Endothelial cell of umbilical vein (primary cell): ENCODE measurements at regions not wholly inside any gene's neighbourhood (a gene's known extent, or its start where the extent isn't known, plus 50 kb on each side); places are given as distances from the start of the nearest gene placed in this dataset.

Experiments used
- BruUV-seq: library from RNA; stranded (reverse); fragments of 400-500 nt; replicated peaks from 2 replicates; lab custom pipeline; 2021; lab: Mats Ljungman, UMichigan
- CTCF ChIA-PET: fragments of 300-600, 350-600 bp; sonication (Branson Sonifier 250); formaldehyde crosslinking; loops from one replicate; lab custom pipeline; 2021; ENCODE audit warnings: antibody characterized with exemption, inconsistent platforms; lab: Charles Lee
- POLR2A ChIA-PET: fragments of 300-600, 350-600 bp; sonication (Branson Sonifier 250); formaldehyde crosslinking; loops from one replicate; lab custom pipeline; 2021; ENCODE audit warnings: antibody characterized with exemption, inconsistent platforms; lab: Charles Lee
- DNase-seq: peaks from one replicate; pipeline ENCODE4 v3.0.0-alpha.2; 2011; ENCODE audit warnings: low read depth, low spot score
- FAIRE-seq: peaks from 2 replicates; lab custom pipeline; 2011; peaks lifted over from hg19 to GRCh38; lab: Jason Lieb, UNC
- H2AFZ ChIP-seq: 2 replicates; pipeline ENCODE4 v1.6.0; 2012; ENCODE audit warnings: low read depth, low read length, control low read depth, inconsistent platforms
- H3K27ac ChIP-seq: 2 replicates; pipeline ENCODE4 v1.5.1; 2011; ENCODE audit warnings: low read depth, mild to moderate bottlenecking, control low read depth, low read length, moderate library complexity; ENCODE audit not compliant: insufficient read depth
- H3K27me3 ChIP-seq, 2 experiments: 2 replicates each; pipeline versions ENCODE4 v1.6.0 to v1.6.1; 2011; ENCODE audit warnings: low read length in 2 of 2, mixed read lengths in 1 of 2; ENCODE audit not compliant: control insufficient read depth in 2 of 2, insufficient read depth in 2 of 2
- H3K36me3 ChIP-seq, 2 experiments: 2 replicates in 1 of 2; 3 replicates in 1 of 2; pipeline ENCODE4 v1.5.1; 2011; ENCODE audit warnings: low read length in 2 of 2, mild to moderate bottlenecking in 1 of 2, moderate library complexity in 1 of 2; ENCODE audit not compliant: control insufficient read depth in 2 of 2, insufficient read depth in 2 of 2; ENCODE audit errors: extremely low read depth in 1 of 2
- H3K4me1 ChIP-seq: 3 replicates; pipeline ENCODE4 v1.5.1; 2011; ENCODE audit warnings: mild to moderate bottlenecking, low read length; ENCODE audit not compliant: control insufficient read depth, insufficient read depth; ENCODE audit errors: extremely low read depth
- H3K4me2 ChIP-seq: 2 replicates; pipeline ENCODE4 v1.6.1; 2011; ENCODE audit warnings: low read length, control low read depth, mixed read lengths; ENCODE audit not compliant: insufficient read depth
- H3K4me3 ChIP-seq, 3 experiments: fragments of 200-600 bp in 1 of 3; sonication (generic), shearing (Covaris generic) in 1 of 3; replicated peaks in 1 of 3; 2 replicates each; pipeline ENCODE4 v1.5.1; 2011 to 2016; ENCODE audit warnings: control low read depth in 3 of 3, low read length in 3 of 3, mild to moderate bottlenecking in 2 of 3, inconsistent platforms in 1 of 3, low read depth in 1 of 3, moderate library complexity in 1 of 3; ENCODE audit not compliant: insufficient read depth in 1 of 3
- H3K79me2 ChIP-seq: 2 replicates; pipeline ENCODE4 v1.6.0; 2012; ENCODE audit warnings: low read length, inconsistent platforms; ENCODE audit not compliant: control insufficient read depth, insufficient read depth
- H3K9ac ChIP-seq: replicated peaks from 2 replicates; pipeline ENCODE3; 2011; ENCODE audit warnings: low read length, control low read depth; ENCODE audit not compliant: insufficient read depth; ENCODE audit errors: extremely low read depth
- H3K9me1 ChIP-seq: replicated peaks from 3 replicates; pipeline ENCODE4 v1.6.0; 2011; ENCODE audit warnings: mild to moderate bottlenecking, low read length; ENCODE audit not compliant: control insufficient read depth, insufficient read depth; ENCODE audit errors: extremely low read depth
- H3K9me3 ChIP-seq: replicated peaks from 2 replicates; pipeline ENCODE4 v1.5.1; 2012; ENCODE audit warnings: low read length, inconsistent platforms; ENCODE audit not compliant: control insufficient read depth, insufficient read depth
- H4K20me1 ChIP-seq: replicated peaks from 2 replicates; pipeline ENCODE3; 2011; ENCODE audit warnings: mild to moderate bottlenecking, low read length; ENCODE audit not compliant: control insufficient read depth, insufficient read depth; ENCODE audit errors: extremely low read depth
- CTCF ChIP-seq, 2 donors: IDR thresholded peaks; 1 replicate in 1 of 2; 2 replicates in 1 of 2; pipeline ENCODE4 v1.5.1; 2011; ENCODE audit warnings: low read length in 2 of 2, mild to moderate bottlenecking in 2 of 2, moderate library complexity in 2 of 2, control low read depth in 1 of 2, inconsistent platforms in 1 of 2, low read depth in 1 of 2; ENCODE audit not compliant: insufficient read depth in 1 of 2; ENCODE audit errors: extremely low read depth in 1 of 2
- EZH2 ChIP-seq: IDR thresholded peaks from 2 replicates; pipeline ENCODE4 v1.6.1; 2012; ENCODE audit warnings: borderline replicate concordance, low read depth, mild to moderate bottlenecking, moderate library complexity, low read length, inconsistent platforms; ENCODE audit not compliant: severe bottlenecking
- FOS ChIP-seq: IDR thresholded peaks from 2 replicates; pipeline ENCODE4 v1.6.1; 2011; ENCODE audit warnings: mild to moderate bottlenecking, low read length, moderate library complexity, borderline replicate concordance; ENCODE audit not compliant: insufficient read depth
- GATA2 ChIP-seq: IDR thresholded peaks from 2 replicates; pipeline ENCODE4 v1.7.0; 2011; ENCODE audit warnings: low read depth, mild to moderate bottlenecking, moderate library complexity, mixed read lengths, low read length; ENCODE audit not compliant: insufficient read length, insufficient read depth
- JUN ChIP-seq: IDR thresholded peaks from 2 replicates; pipeline ENCODE4 v1.6.1; 2011; ENCODE audit warnings: borderline replicate concordance, low read depth; ENCODE audit not compliant: insufficient read length, insufficient read depth
- MAX ChIP-seq: IDR thresholded peaks from 2 replicates; pipeline ENCODE4 v1.6.1; 2011; ENCODE audit not compliant: insufficient read depth, insufficient read length
- MYC ChIP-seq: IDR thresholded peaks from one replicate; pipeline ENCODE4 v1.6.1; 2011; ENCODE audit warnings: mild to moderate bottlenecking, low read depth, low read length
- POLR2A ChIP-seq: IDR thresholded peaks from 2 replicates; pipeline ENCODE4 v1.6.1; 2012; ENCODE audit warnings: low read depth, mild to moderate bottlenecking, control low read depth, low read length
- POLR2AphosphoS5 ChIP-seq: IDR thresholded peaks from 2 replicates; pipeline ENCODE4 v1.6.1; 2012; ENCODE audit warnings: low read depth, mild to moderate bottlenecking, control low read depth, low read length, moderate library complexity; ENCODE audit not compliant: insufficient read depth
- dilution Hi-C: fragments of 300-500 bp; cut with MboI; formaldehyde crosslinking; loops from one replicate; pipeline ENCODE4 v1.15.0; 2019; ENCODE audit warnings: low sequenced_read_pairs; ENCODE audit not compliant: extremely low pct_ligation_motif_present
- intact Hi-C: fragments of 100-400 bp; cut with micrococcal nuclease; formaldehyde crosslinking; loops from one replicate; pipeline ENCODE4 v1.10.0; 2022

DNA sequence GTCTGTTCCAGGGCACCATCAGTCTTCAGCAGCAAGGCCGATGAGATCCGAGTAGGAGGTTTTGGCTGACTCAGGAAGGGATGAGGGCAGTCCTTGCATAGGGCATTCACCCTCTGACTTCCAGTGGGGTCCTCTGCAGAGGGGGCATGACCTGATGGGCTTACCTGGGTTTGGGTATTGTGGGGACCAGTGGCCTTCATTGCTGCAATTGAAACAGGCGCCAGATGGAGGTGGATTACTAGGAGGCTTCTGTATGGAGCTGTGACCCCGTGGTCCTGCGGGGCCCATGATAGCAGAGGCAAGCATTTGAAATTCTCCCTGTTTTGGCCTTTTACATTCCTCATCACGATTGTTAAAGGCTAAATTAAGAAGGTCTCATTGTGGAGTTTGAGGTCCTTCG, 2448.7 kb downstream of the TP53TG3F start:
- intact Hi-C loops = no loop called here
- CTCF ChIA-PET = no interaction called here

More for the DNA sequence above, 2448.7 kb downstream of the TP53TG3F start:
- TF ChIP-seq FOS (no peak), MYC (no peak), JUN (no peak), POLR2A (no peak), GATA2 (no peak), POLR2AphosphoS5 (no peak), EZH2 (no peak), CTCF (IDR thresholded peaks at IDR 0.05; ENCODE audit: extremely low read depth in 1 of 2, insufficient read depth in 1 of 2, low read depth in 1 of 2, low read length in 2 of 2) (no peak), MAX (no peak)
- no TSS peak for BruUV-seq
- H3K36me3 ChIP-seq = no peaks in the 10 kb centered on the region
- no peak overlapping the region for H3K4me3 ChIP-seq
- DNase-seq (no peak), FAIRE-seq (no peak)
- H3K4me1 ChIP-seq = no peaks in the 10 kb centered on the region
- no peaks in the 10 kb centered on the region for H3K27me3 ChIP-seq
- dilution Hi-C loops = no loop called here
- no peaks in the 10 kb centered on the region for H3K79me2 ChIP-seq
- no peaks in the 10 kb centered on the region for H4K20me1 ChIP-seq
- no peak overlapping the region for H2AFZ ChIP-seq
- no peak overlapping the region for H3K4me2 ChIP-seq
- no peaks in the 10 kb centered on the region for H3K9me1 ChIP-seq
- peaks cover 3% of the 10 kb centered on the region for H3K9me3 ChIP-seq
- H3K27ac ChIP-seq = no peak overlapping the region
- H3K9ac ChIP-seq = no peak overlapping the region
- POLR2A ChIA-PET = no interaction called here
